Stimulated activated CD8-positive, alpha-beta memory T cell treated with anti-CD3 and anti-CD28 coated beads, Interleukin-7, amount 100 ng/mL, for 48 hours (primary cell): ENCODE measurements at regions not wholly inside any gene's neighbourhood (a gene's known extent, or its start where the extent isn't known, plus 50 kb on each side); places are given as distances from the start of the nearest gene placed in this dataset.
A peak's percentile ranks its signal among the peaks of the same experiment; 100 is the strongest.
"Not testable (repeated sequence)": the region's sequence is repeated elsewhere in the genome, so short reads cannot be mapped to it uniquely, and the experiment has no call there.

Experiments
- DNase-seq, 2 donors: peaks; one replicate each; pipeline ENCODE4 v3.0.0-alpha.2; 2020; ENCODE audit warnings: low read depth in 1 of 2; ENCODE audit errors: extremely low read depth in 1 of 2

- DNase-seq, result no peak
These were observed 100.4 kb upstream of the OSBPL11 start for GRCh38 chr3:125695688-125696087.

- DNase-seq, result not testable (repeated sequence)
These were observed 101.8 kb upstream of the OSBPL11 start for GRCh38 chr3:125697126-125697525.

GRCh38 chr3:125697979-125698640 is 102.8 kb upstream of the OSBPL11 start:
- peak in 1 of 2 donors; percentile 25 for DNase-seq

GRCh38 chr3:125715651-125716050 is 120.4 kb upstream of the OSBPL11 start:
- no peak for DNase-seq

GRCh38 chr3:125732151-125732550 is 136.9 kb upstream of the OSBPL11 start:
- DNase-seq, result not testable (repeated sequence)

- DNase-seq, result not testable (repeated sequence)
These were observed 146.9 kb upstream of the OSBPL11 start for GRCh38 chr3:125741991-125742718.

- DNase-seq, result peak in 1 of 2 donors; percentile 34
These were observed 147.5 kb upstream of the OSBPL11 start for GRCh38 chr3:125742845-125743244.

GRCh38 chr3:125757050-125757449 is 161.8 kb upstream of the OSBPL11 start:
- DNase-seq, result not testable (repeated sequence)

GRCh38 chr3:125758641-125759130 is 163.4 kb upstream of the OSBPL11 start:
- not testable (repeated sequence) for DNase-seq

GRCh38 chr3:125762601-125763000 is 167.3 kb upstream of the OSBPL11 start:
- not testable (repeated sequence) for DNase-seq

- peak; percentile 11 to 43 for DNase-seq
These were observed 171.1 kb upstream of the OSBPL11 start for GRCh38 chr3:125766285-125766826.

- not testable (repeated sequence) for DNase-seq
These were observed 171.6 kb upstream of the OSBPL11 start for GRCh38 chr3:125766931-125767330.

GRCh38 chr3:125767641-125768040 is 172.3 kb upstream of the OSBPL11 start:
- no peak for DNase-seq

- DNase-seq, result not testable (repeated sequence)
These were observed 173.5 kb upstream of the OSBPL11 start for GRCh38 chr3:125768821-125769220.

GRCh38 chr3:125771506-125771905 is 176.2 kb upstream of the OSBPL11 start:
- DNase-seq, result not testable (repeated sequence)

- not testable (repeated sequence) for DNase-seq
These were observed 179.2 kb upstream of the OSBPL11 start for GRCh38 chr3:125774433-125775034.

GRCh38 chr3:125775106-125775505 is 179.8 kb upstream of the OSBPL11 start:
- DNase-seq, result not testable (repeated sequence)

- not testable (repeated sequence) for DNase-seq
These were observed 180.5 kb upstream of the OSBPL11 start for GRCh38 chr3:125775606-125776294.

GRCh38 chr3:125779276-125779675 is 184.0 kb upstream of the OSBPL11 start:
- DNase-seq, result not testable (repeated sequence)

- not testable (repeated sequence) for DNase-seq
These were observed 184.6 kb upstream of the OSBPL11 start for GRCh38 chr3:125779918-125780317.

GRCh38 chr3:125781678-125782077 is 186.4 kb upstream of the OSBPL11 start:
- not testable (repeated sequence) for DNase-seq
